HG02852 (cell line): ENCODE measurements at regions not wholly inside any gene's neighbourhood (a gene's known extent, or its start where the extent isn't known, plus 50 kb on each side); places are given as distances from the start of the nearest gene placed in this dataset.
A peak's percentile ranks its signal among the peaks of the same experiment; 100 is the strongest.
"Not testable (repeated sequence)": the region's sequence is repeated elsewhere in the genome, so short reads cannot be mapped to it uniquely, and the experiment has no call there.

ENCODE experiments used
- ATAC-seq: cut with Tn5 transposase; IDR thresholded peaks from one replicate; pipeline ENCODE4 v1.9.1; 2021; ENCODE audit warnings: mild to moderate bottlenecking, moderate library complexity; ENCODE audit not compliant: unreplicated experiment

DNA sequence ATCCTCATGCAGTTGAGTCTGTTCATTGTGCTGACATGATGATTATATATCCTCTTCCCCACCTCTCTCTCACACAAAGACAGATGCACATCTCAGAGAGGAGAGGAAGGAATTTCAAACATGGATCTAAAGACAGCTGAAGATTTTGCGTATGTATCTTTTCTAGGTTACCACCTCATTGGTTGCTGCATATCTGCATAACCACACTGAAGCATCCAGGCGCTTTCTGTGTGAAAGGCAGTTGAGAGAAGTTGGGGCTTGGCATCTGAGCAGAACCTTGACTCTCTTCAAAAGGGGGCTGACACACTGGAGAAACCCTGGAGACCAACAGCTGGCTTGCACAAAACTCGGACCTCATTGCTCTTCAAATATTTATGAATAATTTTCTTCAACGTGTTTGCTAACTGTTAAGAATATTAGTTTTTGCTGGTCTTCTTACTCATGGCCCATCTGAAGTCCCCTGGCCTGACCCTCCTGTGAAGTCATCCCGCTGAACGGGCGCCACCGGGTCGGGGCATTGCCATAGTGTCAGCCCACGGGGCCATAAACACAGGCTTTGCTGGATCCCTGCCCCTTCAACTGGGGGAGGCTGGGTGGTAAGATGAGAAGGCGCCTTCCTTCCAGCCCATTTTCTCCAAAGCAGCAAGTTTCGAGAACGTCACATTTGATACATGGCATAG lies 593.2 kb upstream of the CLINT1 start:
- ATAC-seq, result no peak

DNA sequence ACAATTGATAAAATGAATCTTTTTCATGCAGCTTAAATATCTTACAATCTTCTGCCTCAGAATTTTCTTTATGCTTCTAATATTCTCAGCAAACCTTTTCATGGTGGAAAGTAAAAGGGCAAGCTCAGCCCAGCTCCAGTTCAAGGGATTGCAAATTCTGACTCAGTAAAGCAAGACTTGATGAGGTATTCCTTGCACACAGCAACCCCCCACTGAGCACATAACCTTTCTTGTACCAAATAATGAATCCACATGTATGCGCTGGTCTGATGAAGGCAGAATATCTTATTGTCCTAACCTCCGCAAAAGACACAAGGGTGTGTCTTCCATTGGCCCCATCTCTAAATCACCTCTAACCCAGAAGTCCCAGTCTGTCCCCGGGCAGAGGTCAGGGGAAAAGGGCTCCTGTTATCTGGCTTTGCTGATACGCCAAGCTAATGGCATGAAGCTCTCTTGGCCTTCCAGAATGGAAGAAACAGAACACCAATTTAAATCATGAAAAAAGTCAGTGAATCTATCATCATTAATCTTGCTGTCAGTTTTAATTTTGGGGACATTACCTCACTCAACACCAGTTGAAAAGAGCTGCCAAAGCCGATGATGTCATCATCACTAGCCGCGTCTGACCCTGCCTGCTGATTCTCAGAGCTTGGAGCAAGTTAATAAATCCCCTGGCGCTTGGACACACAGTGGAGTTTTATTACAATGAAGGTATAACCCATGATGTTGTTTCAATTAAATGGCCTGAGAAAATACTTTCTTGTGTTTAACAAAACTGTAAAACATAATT lies 592.5 kb upstream of the CLINT1 start:
- ATAC-seq, result no peak

DNA sequence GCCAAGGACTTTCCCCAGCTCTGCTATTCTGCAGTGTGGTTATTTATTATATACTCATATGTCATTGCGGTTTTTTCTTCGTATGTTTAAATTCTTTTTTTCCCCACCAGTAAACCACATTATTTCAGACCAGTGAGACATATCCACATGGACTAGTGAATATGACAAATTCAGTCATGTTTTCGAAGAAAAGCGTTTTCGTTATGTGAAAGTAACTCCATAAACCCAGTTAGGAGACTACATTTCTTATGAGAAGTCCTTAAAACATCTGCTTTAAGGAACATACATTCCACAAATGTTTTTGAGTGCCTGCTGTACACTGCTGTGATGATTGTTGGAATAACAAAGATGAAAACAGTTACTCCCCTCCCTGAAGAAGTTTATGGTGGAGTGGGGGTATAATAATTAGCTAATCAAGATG lies 591.8 kb upstream of the CLINT1 start:
- no peak for ATAC-seq

- not testable (repeated sequence) for ATAC-seq
Measured at GRCh38 chr5:158446761-158447160, 587.8 kb upstream of the CLINT1 start.

- not testable (repeated sequence) for ATAC-seq
Measured at GRCh38 chr5:158439204-158439603, 580.3 kb upstream of the CLINT1 start.

- ATAC-seq, result no peak
Measured at GRCh38 chr5:158436271-158437065, 577.5 kb upstream of the CLINT1 start.

DNA sequence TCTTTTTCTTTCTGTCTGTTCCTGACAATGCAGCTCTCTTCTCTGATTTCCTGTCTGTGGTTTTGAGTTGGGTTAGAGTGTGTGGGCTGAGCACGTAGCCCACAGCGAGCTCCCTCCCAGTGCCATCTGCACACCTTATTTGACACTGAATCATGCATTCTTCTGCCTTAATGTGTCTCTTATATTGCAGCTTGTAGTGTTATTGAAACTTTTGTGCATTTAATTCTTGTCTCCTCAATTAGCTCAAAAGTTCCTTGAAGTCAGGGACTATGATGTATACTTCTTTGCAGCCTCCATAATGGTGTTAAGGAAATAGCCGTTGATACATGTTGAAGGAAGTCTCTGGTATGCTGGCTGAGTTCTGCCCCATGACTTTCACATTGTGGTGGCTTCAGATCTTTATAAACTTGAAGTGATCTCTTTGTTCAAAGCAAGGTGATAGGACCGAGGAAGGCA lies 576.2 kb upstream of the CLINT1 start:
- ATAC-seq, result peak; percentile 63

DNA sequence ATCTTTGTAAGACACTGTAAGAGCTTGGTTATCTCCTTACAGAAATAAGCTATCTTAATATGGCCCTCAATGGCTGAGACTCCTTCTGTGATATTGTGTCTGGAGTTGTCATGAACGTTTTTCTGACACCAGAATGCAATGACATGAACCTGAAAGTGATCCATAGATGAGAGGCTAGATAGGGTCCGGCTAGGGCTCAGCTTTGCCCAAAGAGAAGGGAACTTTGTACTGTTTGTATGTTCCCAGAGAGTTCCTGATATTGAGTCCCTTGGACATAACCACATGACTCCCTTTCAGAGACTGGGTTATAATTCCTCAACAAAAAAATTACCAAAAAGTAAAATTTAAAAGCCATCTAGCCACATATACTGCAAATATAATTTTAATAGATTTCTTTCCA lies 575.8 kb upstream of the CLINT1 start:
- no peak for ATAC-seq

GRCh38 chr5:158433634-158434033 lies 574.7 kb upstream of the CLINT1 start:
- ATAC-seq, result no peak

DNA sequence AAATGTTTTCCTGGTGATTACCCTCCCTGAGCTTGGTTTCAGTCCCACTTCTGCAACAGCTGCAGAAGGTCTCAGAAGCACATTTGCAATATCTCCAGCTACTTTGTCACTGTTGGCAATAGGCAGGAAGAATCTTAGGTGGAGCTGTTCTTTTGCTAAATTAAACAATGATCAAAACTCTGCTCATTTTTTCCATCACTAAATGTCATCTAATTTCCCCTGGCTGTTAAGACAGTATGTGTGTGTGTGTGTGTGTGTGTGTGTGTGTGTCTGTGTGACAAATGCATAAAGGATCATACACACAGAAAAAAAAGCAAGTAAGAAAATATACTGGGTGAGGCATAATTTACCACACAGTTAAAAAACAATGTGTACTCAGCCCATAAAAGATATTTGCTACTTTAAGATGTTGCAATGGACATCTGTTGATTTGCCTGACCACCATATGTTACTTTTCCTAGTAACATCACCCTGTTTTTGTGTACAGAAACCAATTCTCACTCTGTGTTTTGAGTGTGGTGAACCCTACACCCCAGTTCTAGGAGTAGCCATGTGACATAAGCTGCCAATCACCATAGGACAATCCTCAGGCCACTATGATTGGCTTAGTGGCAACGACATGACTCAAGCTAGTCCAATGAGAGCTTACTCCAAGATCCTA lies 572.6 kb upstream of the CLINT1 start:
- peak; percentile 46 for ATAC-seq

DNA sequence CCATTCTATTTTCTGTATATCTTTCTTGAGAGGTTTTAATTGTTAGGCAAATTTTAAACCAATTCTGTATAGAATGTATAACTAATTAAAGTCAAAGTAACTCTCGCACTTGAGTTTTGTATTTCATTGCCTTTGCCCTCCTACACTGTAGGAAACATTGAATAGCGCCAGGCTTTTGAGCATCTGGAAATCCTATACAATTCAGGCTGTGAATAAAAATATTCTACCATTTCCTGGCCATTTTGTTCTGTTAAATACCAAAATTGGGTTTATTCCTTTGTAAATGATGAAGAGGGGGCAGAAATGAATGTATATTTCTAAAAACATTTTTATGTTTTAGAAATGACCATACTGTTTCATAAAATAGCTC lies 571.8 kb upstream of the CLINT1 start:
- ATAC-seq, result no peak

- no peak for ATAC-seq
Measured at GRCh38 chr5:158430166-158430797, 571.3 kb upstream of the CLINT1 start.

GRCh38 chr5:158429564-158429963 lies 570.6 kb upstream of the CLINT1 start:
- ATAC-seq, result no peak

GRCh38 chr5:158423623-158424200 lies 564.8 kb upstream of the CLINT1 start:
- ATAC-seq, result no peak

- no peak for ATAC-seq
Measured at GRCh38 chr5:158422653-158423515, 563.9 kb upstream of the CLINT1 start.

DNA sequence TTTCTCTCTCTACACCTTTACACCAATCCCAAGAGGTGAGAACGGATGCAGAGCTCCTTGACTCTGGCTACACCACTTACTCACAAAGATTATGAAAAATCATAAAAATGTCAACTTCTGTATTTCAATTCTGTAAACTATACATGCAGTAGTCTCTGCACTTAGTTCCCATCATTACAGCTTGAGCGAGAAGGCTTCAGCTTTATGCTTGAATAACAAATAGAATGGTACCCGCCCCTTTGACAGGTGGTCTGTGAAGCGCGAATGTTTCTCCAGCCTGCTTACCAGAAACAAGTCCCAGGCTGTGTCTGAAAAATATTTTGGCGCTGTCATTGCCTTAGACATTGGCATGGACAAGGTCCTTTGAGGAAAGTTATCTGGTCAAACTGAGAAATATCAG lies 562.4 kb upstream of the CLINT1 start:
- ATAC-seq, result no peak

- no peak for ATAC-seq
Measured at GRCh38 chr5:158419186-158419585, 560.2 kb upstream of the CLINT1 start.

GRCh38 chr5:158414780-158415179 lies 555.8 kb upstream of the CLINT1 start:
- ATAC-seq, result no peak

DNA sequence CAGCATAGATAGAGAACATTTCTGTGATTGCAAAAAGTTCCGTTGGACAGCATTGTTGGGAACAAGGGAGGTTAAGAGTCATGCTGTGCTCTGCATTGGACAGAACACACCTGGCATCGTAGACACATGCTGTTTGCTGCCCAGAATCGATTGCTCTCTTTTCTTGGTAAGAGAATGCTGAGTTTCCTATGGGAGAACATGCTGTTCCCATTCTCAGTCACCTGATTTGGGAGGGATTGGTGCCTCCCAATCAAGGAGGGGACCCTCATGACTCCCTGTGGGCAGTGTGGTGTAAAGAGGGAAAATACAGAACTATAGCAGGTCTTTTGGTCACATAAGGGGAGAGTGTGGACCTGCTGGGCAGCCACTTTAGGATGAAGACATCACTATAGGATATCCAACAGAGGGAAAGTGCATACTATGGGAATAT lies 555.4 kb upstream of the CLINT1 start:
- no peak for ATAC-seq
